OCI-LY1 (cell line): ENCODE measurements at regions not wholly inside any gene's neighbourhood (a gene's known extent, or its start where the extent isn't known, plus 50 kb on each side); places are given as distances from the start of the nearest gene placed in this dataset.

Source experiments
- CTCF ChIP-seq: fragments of 200-600 bp; sonication (generic), shearing (Covaris generic); IDR thresholded peaks from 2 replicates; pipeline ENCODE4 v1.5.1; 2017; ENCODE audit warnings: mild to moderate bottlenecking, antibody characterized with exemption, low read length, moderate library complexity, mixed read lengths
- EZH2 ChIP-seq: fragments of 200-600 bp; sonication (generic), shearing (Covaris generic); IDR thresholded peaks from 2 replicates; pipeline ENCODE4 v1.8.0; 2017; ENCODE audit warnings: borderline replicate concordance, mixed run types, mild to moderate bottlenecking, antibody characterized with exemption, low read length, moderate library complexity, mixed read lengths

GRCh38 chr17:77874303-77875050 is 84.0 kb upstream of the TNRC6C start:
- TF ChIP-seq CTCF (no peak), EZH2 (no peak)
